ENCODE measurements at regions not wholly inside any gene's neighbourhood (a gene's known extent, or its start where the extent isn't known, plus 50 kb on each side); places are given as distances from the start of the nearest gene placed in this dataset.

DNA sequence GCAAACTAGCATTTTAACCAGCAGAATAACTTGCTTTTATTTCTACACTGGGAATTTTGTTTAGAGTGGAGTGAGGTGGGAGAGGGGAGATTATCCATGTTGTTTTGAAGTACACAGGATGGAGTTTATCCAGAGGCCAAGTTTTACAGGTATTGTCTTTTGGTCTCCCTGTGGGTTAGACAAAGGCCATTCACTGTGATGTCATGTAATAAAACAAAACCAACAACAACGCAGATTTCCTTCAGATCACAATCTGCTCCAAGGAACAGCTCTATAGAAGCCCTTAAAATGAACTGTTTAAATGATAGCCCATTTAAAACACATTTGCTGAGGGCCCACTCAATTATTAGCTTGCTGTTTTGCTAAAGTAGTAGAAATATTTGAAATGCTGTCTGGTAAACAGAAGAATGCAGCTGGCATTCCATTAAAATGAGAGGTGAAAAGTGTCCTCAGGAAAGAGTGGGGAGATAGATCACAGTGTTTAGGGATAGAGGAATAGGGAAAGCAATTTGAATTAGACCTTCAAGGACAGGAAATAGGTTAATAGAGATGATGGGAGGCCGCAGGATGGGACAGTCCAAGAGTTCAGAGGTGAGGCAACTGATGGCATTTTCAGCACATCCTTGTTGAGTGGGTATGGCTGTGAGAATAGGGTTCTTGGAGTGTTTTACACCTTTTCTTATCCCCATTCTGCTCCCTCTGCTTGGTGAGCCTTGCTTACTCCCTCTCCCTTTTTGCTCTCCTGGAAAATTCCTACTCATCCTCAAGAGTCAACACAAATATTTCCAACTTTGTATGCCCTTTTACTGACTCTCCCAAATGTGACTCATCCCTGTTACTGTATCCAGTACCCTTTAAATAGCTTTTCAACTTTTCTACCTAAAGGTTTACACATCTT lies 140.1 kb upstream of the NR3C1 start:
- no peaks in the 10 kb centered on the region for H3K36me3 ChIP-seq (ENCODE audit: control insufficient read depth, insufficient read depth, low read length)
- no peak for DNase-seq (ENCODE audit: extremely low read depth, insufficient read length)
- TF ChIP-seq, protein P1, sequence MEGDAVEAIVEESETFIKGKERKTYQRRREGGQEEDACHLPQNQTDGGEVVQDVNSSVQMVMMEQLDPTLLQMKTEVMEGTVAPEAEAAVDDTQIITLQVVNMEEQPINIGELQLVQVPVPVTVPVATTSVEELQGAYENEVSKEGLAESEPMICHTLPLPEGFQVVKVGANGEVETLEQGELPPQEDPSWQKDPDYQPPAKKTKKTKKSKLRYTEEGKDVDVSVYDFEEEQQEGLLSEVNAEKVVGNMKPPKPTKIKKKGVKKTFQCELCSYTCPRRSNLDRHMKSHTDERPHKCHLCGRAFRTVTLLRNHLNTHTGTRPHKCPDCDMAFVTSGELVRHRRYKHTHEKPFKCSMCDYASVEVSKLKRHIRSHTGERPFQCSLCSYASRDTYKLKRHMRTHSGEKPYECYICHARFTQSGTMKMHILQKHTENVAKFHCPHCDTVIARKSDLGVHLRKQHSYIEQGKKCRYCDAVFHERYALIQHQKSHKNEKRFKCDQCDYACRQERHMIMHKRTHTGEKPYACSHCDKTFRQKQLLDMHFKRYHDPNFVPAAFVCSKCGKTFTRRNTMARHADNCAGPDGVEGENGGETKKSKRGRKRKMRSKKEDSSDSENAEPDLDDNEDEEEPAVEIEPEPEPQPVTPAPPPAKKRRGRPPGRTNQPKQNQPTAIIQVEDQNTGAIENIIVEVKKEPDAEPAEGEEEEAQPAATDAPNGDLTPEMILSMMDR (IDR thresholded peaks at IDR 0.05; ENCODE audit: insufficient read depth, low read length, poor library complexity, severe bottlenecking): no peak
- no peaks in the 10 kb centered on the region for H3K27me3 ChIP-seq (replicated peaks; ENCODE audit: control insufficient read depth, insufficient read depth, low read length)
- no peak overlapping the region for H3K4me3 ChIP-seq (replicated peaks; ENCODE audit: low read depth, low read length)

DNA sequence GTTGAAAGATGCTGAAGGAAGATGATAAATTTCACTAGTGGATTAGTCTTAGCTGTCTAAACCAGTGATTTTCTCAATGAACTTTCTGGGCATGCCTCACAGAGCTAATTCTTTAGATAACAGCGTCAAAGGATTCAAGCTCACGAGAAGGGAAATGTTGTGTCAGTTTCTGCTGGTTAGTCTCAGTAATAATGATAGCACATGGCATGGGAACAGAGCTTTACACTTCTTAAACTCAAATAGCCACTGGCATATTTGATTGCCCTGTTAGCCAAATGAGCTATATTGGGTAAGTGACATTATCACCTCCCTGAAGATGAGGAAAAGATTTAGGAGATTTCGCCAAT lies 139.3 kb upstream of the NR3C1 start:
- H3K27me3 ChIP-seq (replicated peaks; ENCODE audit: control insufficient read depth, insufficient read depth, low read length): no peaks in the 10 kb centered on the region
- H3K36me3 ChIP-seq (ENCODE audit: control insufficient read depth, insufficient read depth, low read length): no peaks in the 10 kb centered on the region
- no peak for DNase-seq (ENCODE audit: extremely low read depth, insufficient read length)
- TF ChIP-seq, protein P1 (IDR thresholded peaks at IDR 0.05; ENCODE audit: insufficient read depth, low read length, poor library complexity, severe bottlenecking): no peak
- no peak overlapping the region for H3K4me3 ChIP-seq (replicated peaks; ENCODE audit: low read depth, low read length)

DNA sequence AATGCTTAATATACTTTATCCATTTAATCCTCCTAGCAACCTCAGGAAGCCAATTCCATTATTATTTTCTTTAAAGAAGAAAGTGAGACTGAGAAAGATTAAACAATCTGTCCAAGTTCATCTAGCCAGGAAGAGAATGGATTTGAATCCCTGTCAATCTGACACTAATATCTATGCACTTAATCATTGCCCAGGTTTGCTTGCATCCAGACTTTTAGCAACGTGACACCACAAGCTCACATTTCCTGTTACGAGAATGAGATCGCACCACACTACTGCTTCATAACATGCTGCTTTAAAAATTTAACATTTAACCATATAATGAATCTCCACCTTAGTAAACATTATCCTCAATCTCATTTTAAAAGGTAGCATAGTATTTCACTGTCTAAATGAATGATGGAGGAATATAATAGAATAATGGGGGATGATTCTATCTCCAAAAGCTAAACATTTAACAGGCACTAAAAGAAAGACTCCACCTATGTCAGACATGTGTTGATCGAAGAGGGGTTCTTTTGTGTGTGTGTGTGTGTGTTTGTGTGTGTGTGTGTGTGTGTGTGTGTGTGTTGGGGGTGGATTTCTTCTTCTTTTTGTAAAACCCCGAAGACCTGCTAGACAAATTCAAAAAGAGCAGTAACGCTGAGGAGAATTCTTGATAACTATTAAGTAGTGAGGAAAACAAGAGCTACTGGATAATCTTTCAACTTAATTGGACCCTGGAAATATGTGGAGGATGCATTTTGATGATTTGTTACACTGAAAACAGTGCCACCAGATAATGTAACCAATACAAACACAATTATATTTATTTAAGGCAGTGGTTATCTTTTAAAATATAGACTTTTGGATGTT lies 138.7 kb upstream of the NR3C1 start:
- TF ChIP-seq, protein P1 (IDR thresholded peaks at IDR 0.05; ENCODE audit: insufficient read depth, low read length, poor library complexity, severe bottlenecking): no peak
- DNase-seq (ENCODE audit: extremely low read depth, insufficient read length): no peak
- Histone ChIP-seq H3K27me3 (replicated peaks; ENCODE audit: control insufficient read depth, insufficient read depth, low read length) (no peaks in the 10 kb centered on the region), H3K4me3 (replicated peaks; ENCODE audit: low read depth, low read length) (no peak overlapping the region), H3K36me3 (ENCODE audit: control insufficient read depth, insufficient read depth, low read length) (no peaks in the 10 kb centered on the region)

DNA sequence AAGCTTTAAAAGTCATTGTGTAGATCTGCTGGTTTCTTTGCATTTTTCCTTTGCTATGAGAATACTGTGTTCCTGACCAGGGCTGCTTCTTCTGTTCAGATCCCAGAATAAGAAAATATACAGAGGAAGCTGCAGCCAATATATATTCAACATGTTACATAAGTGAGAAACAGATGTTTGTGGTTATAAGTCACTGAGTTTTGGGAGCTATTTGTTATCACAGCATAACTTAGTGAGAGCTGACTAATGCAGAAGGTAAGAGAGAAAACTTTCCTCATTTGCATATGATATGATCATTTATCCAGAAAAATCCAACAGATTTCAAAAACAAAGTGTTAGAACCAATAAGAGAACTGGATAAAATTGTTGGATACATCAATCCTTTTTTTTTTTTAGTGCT lies 136.3 kb upstream of the NR3C1 start:
- Histone ChIP-seq H3K27me3 (replicated peaks; ENCODE audit: control insufficient read depth, insufficient read depth, low read length) (no peaks in the 10 kb centered on the region), H3K36me3 (ENCODE audit: control insufficient read depth, insufficient read depth, low read length) (no peaks in the 10 kb centered on the region), H3K4me3 (replicated peaks; ENCODE audit: low read depth, low read length) (no peak overlapping the region)
- TF ChIP-seq, protein P1 (IDR thresholded peaks at IDR 0.05; ENCODE audit: insufficient read depth, low read length, poor library complexity, severe bottlenecking): no peak
- DNase-seq (ENCODE audit: extremely low read depth, insufficient read length): no peak

DNA sequence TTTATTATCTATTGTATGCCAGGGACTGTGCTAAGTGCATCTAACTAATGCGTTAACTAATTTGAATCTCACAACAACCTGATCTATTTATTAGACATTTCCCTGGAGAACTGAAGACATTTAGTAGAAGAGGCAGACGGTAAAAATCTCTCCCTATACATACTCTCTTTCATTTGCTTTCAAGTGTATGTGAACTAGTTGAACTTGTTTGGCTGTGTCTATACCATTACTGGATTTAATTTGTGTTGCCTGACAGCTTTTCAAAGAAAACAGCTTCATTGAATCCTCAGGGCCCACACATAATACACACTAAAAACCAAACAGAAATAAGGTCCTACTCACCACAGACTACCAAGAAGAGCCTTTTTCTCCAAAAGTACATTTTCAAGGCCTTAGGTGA lies 133.6 kb upstream of the NR3C1 start:
- no peaks in the 10 kb centered on the region for H3K36me3 ChIP-seq (ENCODE audit: control insufficient read depth, insufficient read depth, low read length)

More for the DNA sequence above, 133.6 kb upstream of the NR3C1 start:
- no peaks in the 10 kb centered on the region for H3K27me3 ChIP-seq (replicated peaks; ENCODE audit: control insufficient read depth, insufficient read depth, low read length)
- no peak for DNase-seq (ENCODE audit: extremely low read depth, insufficient read length)
- no peak overlapping the region for H3K4me3 ChIP-seq (replicated peaks; ENCODE audit: low read depth, low read length)
- TF ChIP-seq, protein P1 (IDR thresholded peaks at IDR 0.05; ENCODE audit: insufficient read depth, low read length, poor library complexity, severe bottlenecking): no peak
